Activated CD4-positive, alpha-beta T cell treated with anti-CD3 and anti-CD28 coated beads for 36 hours (primary cell): ENCODE measurements at regions not wholly inside any gene's neighbourhood (a gene's known extent, or its start where the extent isn't known, plus 50 kb on each side); places are given as distances from the start of the nearest gene placed in this dataset.

Experiments
- ATAC-seq: fragments of 200-7000 bp; cut with Tn5 transposase; one replicate; pipeline ENCODE4 v1.10.0; 2021; ENCODE audit warnings: mild to moderate bottlenecking, moderate library complexity
- CTCF ChIA-PET: fragments of 350-600 bp; sonication (Branson Sonifier 250); formaldehyde crosslinking; loops from one replicate; lab custom pipeline; 2021; ENCODE audit warnings: antibody characterized with exemption; lab: Charles Lee
- POLR2A ChIA-PET: fragments of 350-600 bp; sonication (Branson Sonifier 250); formaldehyde crosslinking; loops from one replicate; lab custom pipeline; 2021; ENCODE audit warnings: antibody characterized with exemption, inconsistent platforms; lab: Charles Lee
- DNase-seq: peaks from one replicate; pipeline ENCODE4 v3.0.0-alpha.2; 2020
- H3K27ac Mint-ChIP-seq: one replicate; pipeline ENCODE4 v1.8.0; 2021; ENCODE audit warnings: mixed read lengths
- H3K27me3 Mint-ChIP-seq: one replicate; pipeline ENCODE4 v1.8.0; 2021; ENCODE audit warnings: mixed read lengths
- H3K36me3 Mint-ChIP-seq: one replicate; pipeline ENCODE4 v1.8.0; 2021; ENCODE audit warnings: low read depth, mixed read lengths
- H3K4me1 Mint-ChIP-seq: one replicate; pipeline ENCODE4 v1.8.0; 2021; ENCODE audit warnings: mixed read lengths
- H3K4me3 Mint-ChIP-seq: one replicate; pipeline ENCODE4 v1.8.0; 2021; ENCODE audit warnings: mild to moderate bottlenecking, moderate library complexity, mixed read lengths
- H3K9me3 Mint-ChIP-seq: one replicate; pipeline ENCODE4 v1.8.0; 2021; ENCODE audit warnings: low read depth, mixed read lengths
- intact Hi-C, 2 experiments: fragments of 100-400 bp; cut with DNase I in 1 of 2; cut with micrococcal nuclease in 1 of 2; formaldehyde crosslinking; loops; one replicate each; pipeline versions ENCODE4 v1.14.2 to v1.15.1; 2022 to 2024; cut with DNase I, micrococcal nuclease

DNA sequence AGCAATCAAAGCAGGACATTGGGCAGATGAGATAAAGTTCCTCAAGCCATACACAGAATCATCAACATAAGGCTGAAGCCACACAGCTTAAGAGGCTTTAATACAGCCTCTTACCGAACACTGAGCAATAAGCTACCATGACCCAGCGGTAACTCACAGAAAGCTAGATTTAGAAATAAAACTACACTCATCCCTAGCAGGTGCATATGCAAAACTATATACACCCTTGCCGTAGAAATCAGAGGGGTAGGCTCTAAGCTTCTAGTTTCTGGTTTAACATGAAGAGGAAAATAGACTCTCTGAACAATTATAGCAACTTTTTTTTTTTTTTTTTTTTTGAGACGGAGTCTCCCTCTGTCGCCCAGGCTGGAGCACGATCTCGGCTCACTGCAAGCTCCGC is 428.8 kb upstream of the FIGN start:
- H3K4me1 Mint-ChIP-seq: no peaks in the 10 kb centered on the region
- ATAC-seq (no peak), DNase-seq (no peak)
- intact Hi-C loops: no loop called here
- POLR2A ChIA-PET: no interaction called here
- no peaks in the 10 kb centered on the region for H3K27me3 Mint-ChIP-seq
- no peak overlapping the region for H3K4me3 Mint-ChIP-seq
- H3K27ac Mint-ChIP-seq: no peak overlapping the region
- H3K36me3 Mint-ChIP-seq: no peaks in the 10 kb centered on the region
- H3K9me3 Mint-ChIP-seq: peaks cover 11% of the 10 kb centered on the region
- CTCF ChIA-PET: no interaction called here

DNA sequence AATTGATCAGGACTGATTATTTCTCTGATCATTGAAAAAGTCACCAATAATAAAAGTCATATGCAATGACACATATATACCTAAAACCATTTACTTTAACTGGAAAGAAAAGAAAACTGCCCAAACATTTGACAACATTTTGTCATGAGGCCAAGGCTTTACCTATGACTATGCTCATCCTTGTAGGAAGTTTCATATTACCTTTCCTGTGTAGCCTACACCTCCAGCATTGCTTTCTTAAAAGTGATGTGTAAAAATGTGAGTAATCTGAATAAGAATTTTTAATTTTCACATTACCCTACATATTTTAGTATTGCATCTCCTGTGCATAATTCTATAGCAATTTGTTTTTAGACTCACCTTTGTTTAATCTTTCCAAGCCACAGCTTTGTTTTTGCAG is 419.8 kb upstream of the FIGN start:
- no peaks in the 10 kb centered on the region for H3K4me1 Mint-ChIP-seq
- ChIA-PET CTCF (no interaction called here), POLR2A (no interaction called here)
- DNase-seq: no peak
- H3K36me3 Mint-ChIP-seq: no peaks in the 10 kb centered on the region
- intact Hi-C loops: no loop called here
- peaks cover 2% of the 10 kb centered on the region for H3K9me3 Mint-ChIP-seq
- H3K4me3 Mint-ChIP-seq: no peak overlapping the region
- no peak overlapping the region for H3K27ac Mint-ChIP-seq
- H3K27me3 Mint-ChIP-seq: no peaks in the 10 kb centered on the region
- ATAC-seq: no peak

GRCh38 chr2:164151522-164151921 is 415.7 kb upstream of the FIGN start:
- H3K4me3 Mint-ChIP-seq: no peak overlapping the region
- ATAC-seq (no peak), DNase-seq (no peak)
- no peaks in the 10 kb centered on the region for H3K27me3 Mint-ChIP-seq
- no peak overlapping the region for H3K27ac Mint-ChIP-seq
- H3K9me3 Mint-ChIP-seq: peaks cover 2% of the 10 kb centered on the region
- H3K4me1 Mint-ChIP-seq: no peaks in the 10 kb centered on the region
- intact Hi-C loops: no loop called here
- ChIA-PET POLR2A (no interaction called here), CTCF (no interaction called here)
- H3K36me3 Mint-ChIP-seq: no peaks in the 10 kb centered on the region

DNA sequence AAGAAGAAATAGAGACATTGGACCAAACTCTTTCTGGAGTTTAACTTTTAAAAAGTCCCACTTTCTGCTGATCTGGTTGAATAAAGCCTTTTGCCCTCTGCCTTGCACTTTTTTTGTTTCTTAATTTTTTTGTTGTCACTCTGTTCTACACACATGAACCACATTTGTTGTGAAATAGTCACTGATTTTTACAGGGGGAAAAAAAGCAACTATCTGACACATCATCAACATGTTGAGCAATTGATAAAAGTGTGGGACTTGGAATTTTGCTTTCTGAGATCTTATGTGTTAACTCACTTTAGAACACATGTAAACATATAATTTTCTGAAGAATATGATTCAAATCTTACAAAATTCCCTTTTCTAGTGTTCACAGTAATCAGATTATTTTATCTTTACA is 414.8 kb upstream of the FIGN start:
- CTCF ChIA-PET: no interaction called here
- no peak overlapping the region for H3K4me3 Mint-ChIP-seq
- DNase-seq (no peak), ATAC-seq (no peak)
- H3K27ac Mint-ChIP-seq: no peak overlapping the region
- no peaks in the 10 kb centered on the region for H3K36me3 Mint-ChIP-seq
- intact Hi-C loops: no loop called here
- H3K27me3 Mint-ChIP-seq: no peaks in the 10 kb centered on the region
- peaks cover 2% of the 10 kb centered on the region for H3K9me3 Mint-ChIP-seq
- H3K4me1 Mint-ChIP-seq: no peaks in the 10 kb centered on the region
- POLR2A ChIA-PET: no interaction called here

- intact Hi-C loops: no loop called here
- ATAC-seq (no peak), DNase-seq (no peak)
- CTCF ChIA-PET: no interaction called here
- Mint-ChIP-seq H3K27me3 (no peaks in the 10 kb centered on the region), H3K27ac (no peak overlapping the region), H3K4me3 (no peak overlapping the region), H3K36me3 (no peaks in the 10 kb centered on the region), H3K4me1 (no peaks in the 10 kb centered on the region), H3K9me3 (peaks cover 3% of the 10 kb centered on the region)
- POLR2A ChIA-PET: no interaction called here
Measured at GRCh38 chr2:164146441-164146840, 410.6 kb upstream of the FIGN start.

DNA sequence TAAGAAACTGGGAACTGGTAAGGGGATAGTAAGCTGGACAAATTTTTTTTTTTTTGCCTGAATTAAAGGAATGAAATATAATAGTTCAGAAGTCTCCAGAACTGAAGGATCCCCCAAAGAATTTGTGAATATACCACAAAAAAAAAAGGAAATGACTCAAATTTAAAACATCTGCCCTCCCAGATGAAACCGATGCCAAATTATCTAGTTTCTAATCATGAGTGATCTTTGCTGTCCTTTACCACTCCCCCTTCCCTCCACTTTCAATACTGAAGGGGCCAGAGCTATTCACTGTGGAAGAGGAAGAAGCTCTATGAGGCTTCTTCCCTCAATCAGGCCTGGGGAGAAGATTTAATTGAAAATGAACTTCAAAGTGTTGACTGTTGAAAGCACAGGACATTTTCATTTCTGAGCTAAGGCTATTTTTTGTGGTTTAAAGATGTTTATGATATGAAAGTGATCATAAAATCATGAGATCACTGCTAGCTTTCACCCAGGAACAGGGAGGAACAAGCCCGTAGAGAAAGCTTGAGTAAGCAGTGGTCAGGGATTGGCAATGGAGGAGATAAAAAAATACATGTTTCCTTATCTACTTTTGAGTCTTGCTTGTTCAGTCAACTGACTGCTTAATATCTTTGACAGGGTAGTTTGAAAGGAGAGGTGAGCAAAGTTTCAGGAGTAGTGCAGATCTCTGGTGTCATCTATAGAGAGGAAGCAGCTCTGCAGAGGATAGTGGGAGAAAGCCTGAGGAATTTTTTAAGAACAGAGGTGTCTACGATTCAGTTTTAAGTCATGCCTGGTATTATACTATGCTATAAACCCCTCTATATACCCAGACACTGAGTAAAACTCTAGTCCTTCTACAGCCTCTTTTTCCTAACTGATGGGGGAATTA is 409.5 kb upstream of the FIGN start:
- intact Hi-C loops: no loop called here
- CTCF ChIA-PET: no interaction called here
- Mint-ChIP-seq H3K36me3 (no peaks in the 10 kb centered on the region), H3K4me1 (no peaks in the 10 kb centered on the region), H3K9me3 (peaks cover 3% of the 10 kb centered on the region), H3K27ac (no peak overlapping the region), H3K4me3 (no peak overlapping the region), H3K27me3 (no peaks in the 10 kb centered on the region)
- DNase-seq (no peak), ATAC-seq (no peak)
- POLR2A ChIA-PET: no interaction called here

GRCh38 chr2:164143183-164143930 is 407.5 kb upstream of the FIGN start:
- ATAC-seq: no peak
- Mint-ChIP-seq H3K9me3 (peaks cover 3% of the 10 kb centered on the region), H3K36me3 (no peaks in the 10 kb centered on the region), H3K27ac (no peak overlapping the region), H3K4me3 (no peak overlapping the region), H3K27me3 (no peaks in the 10 kb centered on the region), H3K4me1 (no peaks in the 10 kb centered on the region)
- ChIA-PET CTCF (no interaction called here), POLR2A (no interaction called here)
- DNase-seq: no peak
- intact Hi-C loops: no loop called here

DNA sequence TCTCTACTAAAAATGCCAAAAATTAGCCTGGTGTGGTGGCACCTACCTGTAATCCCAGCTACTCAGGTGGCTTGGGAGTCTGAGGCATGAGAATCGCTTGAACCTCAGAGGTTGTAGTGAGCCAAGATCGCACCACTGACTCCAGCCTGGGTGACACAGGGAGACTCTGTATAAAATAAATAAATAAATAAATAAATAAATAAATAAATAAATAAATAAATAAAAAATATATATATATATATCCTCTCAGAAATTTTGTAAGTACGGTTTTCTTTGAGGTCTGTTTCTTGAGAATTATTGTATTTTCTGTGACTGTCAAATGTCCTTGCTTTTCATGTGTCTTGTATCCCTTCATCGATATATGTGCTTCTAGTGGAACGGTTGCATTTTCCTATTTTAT is 406.9 kb upstream of the FIGN start:
- intact Hi-C loops: no loop called here
- H3K27me3 Mint-ChIP-seq: no peaks in the 10 kb centered on the region
- CTCF ChIA-PET: no interaction called here
- POLR2A ChIA-PET: no interaction called here
- no peak overlapping the region for H3K27ac Mint-ChIP-seq
- peaks cover 3% of the 10 kb centered on the region for H3K9me3 Mint-ChIP-seq
- H3K36me3 Mint-ChIP-seq: no peaks in the 10 kb centered on the region
- H3K4me1 Mint-ChIP-seq: no peaks in the 10 kb centered on the region
- DNase-seq: no peak
- ATAC-seq: no peak
- H3K4me3 Mint-ChIP-seq: no peak overlapping the region

GRCh38 chr2:164141271-164141670 is 405.5 kb upstream of the FIGN start:
- Mint-ChIP-seq H3K36me3 (no peaks in the 10 kb centered on the region), H3K27ac (no peak overlapping the region), H3K4me3 (no peak overlapping the region), H3K27me3 (no peaks in the 10 kb centered on the region), H3K4me1 (no peaks in the 10 kb centered on the region), H3K9me3 (peaks cover 3% of the 10 kb centered on the region)
- POLR2A ChIA-PET: no interaction called here
- ATAC-seq: no peak
- CTCF ChIA-PET: no interaction called here
- intact Hi-C loops: no loop called here
- DNase-seq: no peak

DNA sequence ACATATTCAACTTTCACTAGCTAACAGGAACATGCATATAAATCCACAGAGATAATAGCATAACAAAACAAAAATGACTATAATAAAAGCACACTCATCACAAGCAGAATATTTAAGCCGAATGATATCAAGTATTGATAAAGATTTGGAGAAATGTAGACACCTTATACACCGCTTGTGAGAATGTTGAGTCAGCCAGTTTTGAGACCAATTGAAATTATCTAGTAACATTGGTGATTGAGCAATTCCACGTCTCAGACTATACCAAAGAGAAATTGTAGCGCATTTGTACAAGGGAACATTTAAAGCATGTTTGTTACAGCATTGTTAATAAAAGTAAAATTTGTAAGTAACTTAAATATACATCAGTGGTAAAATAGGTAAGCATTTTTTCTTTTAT is 402.9 kb upstream of the FIGN start:
- DNase-seq (no peak), ATAC-seq (no peak)
- Mint-ChIP-seq H3K4me3 (no peak overlapping the region), H3K27ac (no peak overlapping the region), H3K4me1 (no peaks in the 10 kb centered on the region), H3K27me3 (no peaks in the 10 kb centered on the region), H3K9me3 (peaks cover 3% of the 10 kb centered on the region), H3K36me3 (no peaks in the 10 kb centered on the region)
- ChIA-PET CTCF (no interaction called here), POLR2A (no interaction called here)
- intact Hi-C loops: no loop called here

DNA sequence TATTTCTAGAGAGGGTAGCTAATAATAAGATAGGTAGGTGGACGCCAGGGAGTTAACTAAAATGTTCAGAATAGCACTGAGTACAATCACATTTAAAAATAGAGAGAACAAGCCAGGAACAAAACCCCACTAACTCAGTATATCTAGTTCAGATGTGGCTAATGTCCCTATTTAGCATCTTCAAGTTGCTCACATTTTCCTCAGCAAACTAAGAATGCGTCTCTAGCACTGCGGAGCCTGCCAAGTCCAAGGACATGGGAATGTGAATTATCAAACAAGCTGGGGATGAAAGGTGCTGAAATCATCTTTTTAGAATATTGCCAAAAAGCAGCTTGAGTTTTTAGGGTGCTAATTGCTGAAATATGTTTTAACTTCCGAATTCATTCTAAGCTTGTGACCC is 398.5 kb upstream of the FIGN start:
- H3K9me3 Mint-ChIP-seq: no peaks in the 10 kb centered on the region
- intact Hi-C loops: no loop called here
- no peak overlapping the region for H3K4me3 Mint-ChIP-seq
- DNase-seq (no peak), ATAC-seq (no peak)
- no peaks in the 10 kb centered on the region for H3K27me3 Mint-ChIP-seq
- no peaks in the 10 kb centered on the region for H3K4me1 Mint-ChIP-seq
- POLR2A ChIA-PET: no interaction called here
- CTCF ChIA-PET: no interaction called here
- H3K27ac Mint-ChIP-seq: no peak overlapping the region
- no peaks in the 10 kb centered on the region for H3K36me3 Mint-ChIP-seq

DNA sequence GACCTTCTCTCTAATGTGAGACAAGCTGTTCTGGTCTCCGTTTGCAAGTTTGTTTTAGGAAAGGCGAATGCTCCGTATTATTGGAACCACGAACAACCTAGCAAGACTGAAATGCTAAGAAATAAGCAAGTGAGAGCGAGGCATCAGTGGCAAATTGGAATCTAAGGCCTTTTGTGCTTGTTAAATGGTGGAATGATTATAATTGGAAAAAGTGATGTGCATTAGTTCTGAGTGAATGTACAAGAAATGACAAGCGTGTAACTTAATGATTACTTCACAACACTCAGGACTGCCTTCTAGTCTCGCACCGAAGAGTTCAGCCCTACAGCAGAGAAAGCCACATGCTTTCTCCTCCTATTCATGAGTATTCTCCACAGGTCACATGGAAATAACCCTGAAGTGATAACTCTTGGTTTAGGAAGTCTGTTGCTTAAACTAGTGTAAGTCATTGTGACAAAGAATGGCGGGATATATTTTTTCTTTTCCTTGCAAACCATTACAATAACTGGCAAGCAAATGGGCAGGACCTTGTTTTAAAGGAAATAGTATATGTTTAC is 392.2 kb upstream of the FIGN start:
- intact Hi-C loops: no loop called here
- no peak for ATAC-seq
- no peaks in the 10 kb centered on the region for H3K36me3 Mint-ChIP-seq

More for the DNA sequence above, 392.2 kb upstream of the FIGN start:
- H3K9me3 Mint-ChIP-seq: no peaks in the 10 kb centered on the region
- CTCF ChIA-PET: no interaction called here
- no peaks in the 10 kb centered on the region for H3K4me1 Mint-ChIP-seq
- H3K27me3 Mint-ChIP-seq: no peaks in the 10 kb centered on the region
- POLR2A ChIA-PET: no interaction called here
- H3K4me3 Mint-ChIP-seq: no peak overlapping the region
- no peak overlapping the region for H3K27ac Mint-ChIP-seq
- no peak for DNase-seq
